Lower leg skin (tissue), 3 donors: ENCODE measurements at regions not wholly inside any gene's neighbourhood (a gene's known extent, or its start where the extent isn't known, plus 50 kb on each side); places are given as distances from the start of the nearest gene placed in this dataset.

Source experiments
- CTCF ChIP-seq, 3 donors: fragments of 450-650 bp; IDR thresholded peaks; one replicate each; pipeline ENCODE4 v1.5.1; 2016; ENCODE audit warnings: antibody characterized with exemption in 3 of 3, mild to moderate bottlenecking in 3 of 3, moderate library complexity in 2 of 3
- POLR2A ChIP-seq, 2 donors: fragments of 450-650 bp; IDR thresholded peaks; one replicate each; pipeline ENCODE4 v1.6.1; 2016 to 2017; ENCODE audit warnings: antibody characterized with exemption in 2 of 2, mild to moderate bottlenecking in 1 of 2, moderate library complexity in 1 of 2

- TF ChIP-seq POLR2A (IDR thresholded peaks at IDR 0.05): no peak
- TF ChIP-seq CTCF (IDR thresholded peaks at IDR 0.05): no peak
Observed at GRCh38 chr12:28950049-28950448, 199.0 kb upstream of the FAR2 start.
